8988T (cell line): ENCODE measurements at regions not wholly inside any gene's neighbourhood (a gene's known extent, or its start where the extent isn't known, plus 50 kb on each side); places are given as distances from the start of the nearest gene placed in this dataset.

Experiments
- DNase-seq: peaks from one replicate; pipeline ENCODE4 v3.0.0; 2011

GRCh38 chr9:99327667-99328066, 105.6 kb downstream of the SEC61B start:
- DNase-seq, result no peak

- DNase-seq, result no peak
These were observed 113.2 kb downstream of the SEC61B start for GRCh38 chr9:99335280-99335679.

GRCh38 chr9:99336005-99336404, 113.9 kb downstream of the SEC61B start:
- DNase-seq, result no peak

GRCh38 chr9:99336531-99336930, 114.4 kb downstream of the SEC61B start:
- no peak for DNase-seq

GRCh38 chr9:99340281-99340680, 118.2 kb downstream of the SEC61B start:
- DNase-seq, result no peak

- DNase-seq, result no peak
These were observed 119.6 kb downstream of the SEC61B start for GRCh38 chr9:99341686-99342085.

- DNase-seq, result no peak
These were observed 123.4 kb downstream of the SEC61B start for GRCh38 chr9:99345451-99345850.

- no peak for DNase-seq
These were observed 123.9 kb downstream of the SEC61B start for GRCh38 chr9:99345942-99346341.

- no peak for DNase-seq
These were observed 125.5 kb downstream of the SEC61B start for GRCh38 chr9:99347568-99347967.

GRCh38 chr9:99348289-99348688, 126.2 kb downstream of the SEC61B start:
- no peak for DNase-seq

GRCh38 chr9:99349870-99350269, 127.8 kb downstream of the SEC61B start:
- no peak for DNase-seq

- DNase-seq, result no peak
These were observed 128.4 kb downstream of the SEC61B start for GRCh38 chr9:99350461-99350860.

- no peak for DNase-seq
These were observed 129.6 kb downstream of the SEC61B start for GRCh38 chr9:99351647-99352046.

GRCh38 chr9:99352826-99353225, 130.7 kb downstream of the SEC61B start:
- DNase-seq, result no peak

GRCh38 chr9:99353408-99353807, 131.3 kb downstream of the SEC61B start:
- no peak for DNase-seq

- no peak for DNase-seq
These were observed 132.0 kb downstream of the SEC61B start for GRCh38 chr9:99354104-99354503.

GRCh38 chr9:99356512-99356971, 134.5 kb downstream of the SEC61B start:
- DNase-seq, result no peak

- no peak for DNase-seq
These were observed 135.5 kb downstream of the SEC61B start for GRCh38 chr9:99357575-99357974.

- DNase-seq, result no peak
These were observed 136.6 kb downstream of the SEC61B start for GRCh38 chr9:99358668-99359067.

- DNase-seq, result no peak
These were observed 137.3 kb downstream of the SEC61B start for GRCh38 chr9:99359336-99359735.

GRCh38 chr9:99360026-99360425, 137.9 kb downstream of the SEC61B start:
- DNase-seq, result no peak

- no peak for DNase-seq
These were observed 139.7 kb downstream of the SEC61B start for GRCh38 chr9:99361817-99362216.

- DNase-seq, result no peak
These were observed 140.2 kb downstream of the SEC61B start for GRCh38 chr9:99362321-99362720.

GRCh38 chr9:99363509-99363908, 141.4 kb downstream of the SEC61B start:
- DNase-seq, result no peak

- DNase-seq, result no peak
These were observed 143.3 kb downstream of the SEC61B start for GRCh38 chr9:99365233-99365980.
